HUES48 (cell line): ENCODE measurements at regions not wholly inside any gene's neighbourhood (a gene's known extent, or its start where the extent isn't known, plus 50 kb on each side); places are given as distances from the start of the nearest gene placed in this dataset.
"Not testable (repeated sequence)": the region's sequence is repeated elsewhere in the genome, so short reads cannot be mapped to it uniquely, and the experiment has no call there.

Experiments used
- H3K27ac ChIP-seq: one replicate; pipeline ENCODE4 v1.7.0; 2013; ENCODE audit warnings: low read depth, low read length, inconsistent platforms
- H3K27me3 ChIP-seq: 2 replicates; pipeline ENCODE4 v1.6.1; 2013; ENCODE audit warnings: mild to moderate bottlenecking, low read length; ENCODE audit not compliant: control insufficient read depth, insufficient read depth
- H3K36me3 ChIP-seq: 2 replicates; pipeline ENCODE4 v1.6.1; 2013; ENCODE audit warnings: low read length; ENCODE audit not compliant: control insufficient read depth, insufficient read depth
- H3K4me1 ChIP-seq: 2 replicates; pipeline ENCODE4 v1.6.1; 2013; ENCODE audit warnings: mild to moderate bottlenecking, low read length; ENCODE audit not compliant: control insufficient read depth, insufficient read depth
- H3K4me3 ChIP-seq: 2 replicates; pipeline ENCODE4 v1.5.1; 2013; ENCODE audit warnings: mild to moderate bottlenecking, low read depth, low read length
- H3K9ac ChIP-seq: 2 replicates; pipeline ENCODE4 v1.6.1; 2013; ENCODE audit warnings: mild to moderate bottlenecking, low read depth, low read length, moderate library complexity
- H3K9me3 ChIP-seq: 2 replicates; pipeline ENCODE4 v1.6.1; 2013; ENCODE audit warnings: low read length; ENCODE audit not compliant: control insufficient read depth, insufficient read depth

- no peaks in the 10 kb centered on the region for H3K9me3 ChIP-seq
- H3K4me1 ChIP-seq, result no peaks in the 10 kb centered on the region
- no peaks in the 10 kb centered on the region for H3K36me3 ChIP-seq
- no peaks in the 10 kb centered on the region for H3K27me3 ChIP-seq
- no peak overlapping the region for H3K27ac ChIP-seq
- H3K4me3 ChIP-seq, result no peak overlapping the region
- no peak overlapping the region for H3K9ac ChIP-seq
Observed at GRCh38 chr13:87311165-87311564, 360.0 kb upstream of the SLITRK5 start.

GRCh38 chr13:87314822-87315221, 356.3 kb upstream of the SLITRK5 start:
- H3K9me3 ChIP-seq, result no peaks in the 10 kb centered on the region
- 0 out of 2 replicates have a peak, but pooled peaks cover 3% of the 10 kb centered on the region for H3K4me1 ChIP-seq
- H3K9ac ChIP-seq, result no peak overlapping the region
- H3K4me3 ChIP-seq, result no peak overlapping the region
- no peaks in the 10 kb centered on the region for H3K36me3 ChIP-seq
- no peaks in the 10 kb centered on the region for H3K27me3 ChIP-seq
- no peak overlapping the region for H3K27ac ChIP-seq

- no peak overlapping the region for H3K9ac ChIP-seq
- H3K9me3 ChIP-seq, result no peaks in the 10 kb centered on the region
- H3K36me3 ChIP-seq, result no peaks in the 10 kb centered on the region
- 0 out of 2 replicates have a peak, but pooled peaks cover 3% of the 10 kb centered on the region for H3K4me1 ChIP-seq
- no peak overlapping the region for H3K4me3 ChIP-seq
- H3K27me3 ChIP-seq, result no peaks in the 10 kb centered on the region
- H3K27ac ChIP-seq, result no peak overlapping the region
Observed at GRCh38 chr13:87322386-87322785, 348.8 kb upstream of the SLITRK5 start.

GRCh38 chr13:87324558-87324957, 346.6 kb upstream of the SLITRK5 start:
- Histone ChIP-seq H3K4me3 (no peak overlapping the region), H3K9me3 (no peaks in the 10 kb centered on the region), H3K9ac (no peak overlapping the region), H3K4me1 (no peaks in the 10 kb centered on the region), H3K27ac (no peak overlapping the region), H3K27me3 (no peaks in the 10 kb centered on the region), H3K36me3 (no peaks in the 10 kb centered on the region)

- Histone ChIP-seq H3K27me3 (no peaks in the 10 kb centered on the region), H3K27ac (no peak overlapping the region), H3K4me1 (no peaks in the 10 kb centered on the region), H3K9me3 (no peaks in the 10 kb centered on the region), H3K9ac (no peak overlapping the region), H3K36me3 (no peaks in the 10 kb centered on the region), H3K4me3 (no peak overlapping the region)
Observed at GRCh38 chr13:87331178-87331577, 340.0 kb upstream of the SLITRK5 start.

GRCh38 chr13:87333599-87333998, 337.6 kb upstream of the SLITRK5 start:
- H3K9me3 ChIP-seq, result no peaks in the 10 kb centered on the region
- no peaks in the 10 kb centered on the region for H3K27me3 ChIP-seq
- no peak overlapping the region for H3K27ac ChIP-seq
- no peak overlapping the region for H3K4me3 ChIP-seq
- H3K4me1 ChIP-seq, result no peaks in the 10 kb centered on the region
- H3K9ac ChIP-seq, result no peak overlapping the region
- no peaks in the 10 kb centered on the region for H3K36me3 ChIP-seq

GRCh38 chr13:87334176-87334575, 337.0 kb upstream of the SLITRK5 start:
- no peak overlapping the region for H3K4me3 ChIP-seq
- no peaks in the 10 kb centered on the region for H3K9me3 ChIP-seq
- H3K4me1 ChIP-seq, result no peaks in the 10 kb centered on the region
- H3K27me3 ChIP-seq, result no peaks in the 10 kb centered on the region
- H3K36me3 ChIP-seq, result no peaks in the 10 kb centered on the region
- H3K27ac ChIP-seq, result no peak overlapping the region
- no peak overlapping the region for H3K9ac ChIP-seq

- not testable (repeated sequence) for H3K27ac ChIP-seq
Observed at GRCh38 chr13:87336346-87336889, 334.8 kb upstream of the SLITRK5 start.

GRCh38 chr13:87344176-87344575, 327.0 kb upstream of the SLITRK5 start:
- Histone ChIP-seq H3K4me1 (peaks cover 7% of the 10 kb centered on the region; the same call in 1 of the 2 replicates), H3K27ac (no peak overlapping the region), H3K9ac (no peak overlapping the region)

More at GRCh38 chr13:87336346-87336889, 334.8 kb upstream of the SLITRK5 start:
- H3K9me3 ChIP-seq, H3K9ac ChIP-seq, H3K4me1 ChIP-seq, H3K4me3 ChIP-seq, H3K36me3 ChIP-seq, H3K27me3 ChIP-seq: not testable (repeated sequence)

GRCh38 chr13:87355451-87355850, 315.7 kb upstream of the SLITRK5 start:
- no peak overlapping the region for H3K4me3 ChIP-seq
- no peaks in the 10 kb centered on the region for H3K36me3 ChIP-seq
- H3K27ac ChIP-seq, result no peak overlapping the region
- 0 out of 2 replicates have a peak, but pooled peaks cover 3% of the 10 kb centered on the region for H3K9me3 ChIP-seq
- no peaks in the 10 kb centered on the region for H3K4me1 ChIP-seq
- H3K27me3 ChIP-seq, result no peaks in the 10 kb centered on the region
- no peak overlapping the region for H3K9ac ChIP-seq

More at GRCh38 chr13:87344176-87344575, 327.0 kb upstream of the SLITRK5 start:
- Histone ChIP-seq H3K4me3 (no peak overlapping the region), H3K36me3 (no peaks in the 10 kb centered on the region), H3K27me3 (no peaks in the 10 kb centered on the region), H3K9me3 (no peaks in the 10 kb centered on the region)

GRCh38 chr13:87356314-87356713, 314.9 kb upstream of the SLITRK5 start:
- H3K27ac ChIP-seq, result no peak overlapping the region
- H3K36me3 ChIP-seq, result no peaks in the 10 kb centered on the region

More at GRCh38 chr13:87356314-87356713, 314.9 kb upstream of the SLITRK5 start:
- Histone ChIP-seq H3K4me3 (no peak overlapping the region), H3K27me3 (no peaks in the 10 kb centered on the region), H3K9ac (no peak overlapping the region), H3K9me3 (0 out of 2 replicates have a peak, but pooled peaks cover 3% of the 10 kb centered on the region), H3K4me1 (no peaks in the 10 kb centered on the region)
